ENCODE measurements at regions not wholly inside any gene's neighbourhood (a gene's known extent, or its start where the extent isn't known, plus 50 kb on each side); places are given as distances from the start of the nearest gene placed in this dataset.

GRCh38 chr20:7361931-7362330 is 578.3 kb downstream of the HAO1 start:
- Histone ChIP-seq H3K4me1 (ENCODE audit: control insufficient read depth, insufficient read depth, low read length) (no peaks in the 10 kb centered on the region), H3K4me3 (ENCODE audit: low read length) (no peak overlapping the region), H3K9me3 (ENCODE audit: control insufficient read depth, insufficient read depth, low read length) (peaks cover 2% of the 10 kb centered on the region), H3K27me3 (ENCODE audit: control insufficient read depth, insufficient read depth, low read length) (no peaks in the 10 kb centered on the region), H3K27ac (ENCODE audit: low read length) (no peak overlapping the region), H3K36me3 (ENCODE audit: control insufficient read depth, insufficient read depth, low read length) (no peaks in the 10 kb centered on the region)
- ATAC-seq (no peak), DNase-seq (no peak)
- 74% methylated on average over 3 of the region's 3 CpGs for WGBS (ENCODE audit: insufficient coverage)
- TF ChIP-seq, protein P1, sequence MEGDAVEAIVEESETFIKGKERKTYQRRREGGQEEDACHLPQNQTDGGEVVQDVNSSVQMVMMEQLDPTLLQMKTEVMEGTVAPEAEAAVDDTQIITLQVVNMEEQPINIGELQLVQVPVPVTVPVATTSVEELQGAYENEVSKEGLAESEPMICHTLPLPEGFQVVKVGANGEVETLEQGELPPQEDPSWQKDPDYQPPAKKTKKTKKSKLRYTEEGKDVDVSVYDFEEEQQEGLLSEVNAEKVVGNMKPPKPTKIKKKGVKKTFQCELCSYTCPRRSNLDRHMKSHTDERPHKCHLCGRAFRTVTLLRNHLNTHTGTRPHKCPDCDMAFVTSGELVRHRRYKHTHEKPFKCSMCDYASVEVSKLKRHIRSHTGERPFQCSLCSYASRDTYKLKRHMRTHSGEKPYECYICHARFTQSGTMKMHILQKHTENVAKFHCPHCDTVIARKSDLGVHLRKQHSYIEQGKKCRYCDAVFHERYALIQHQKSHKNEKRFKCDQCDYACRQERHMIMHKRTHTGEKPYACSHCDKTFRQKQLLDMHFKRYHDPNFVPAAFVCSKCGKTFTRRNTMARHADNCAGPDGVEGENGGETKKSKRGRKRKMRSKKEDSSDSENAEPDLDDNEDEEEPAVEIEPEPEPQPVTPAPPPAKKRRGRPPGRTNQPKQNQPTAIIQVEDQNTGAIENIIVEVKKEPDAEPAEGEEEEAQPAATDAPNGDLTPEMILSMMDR (IDR thresholded peaks at IDR 0.05) = no peak
- intact Hi-C loops (cut with micrococcal nuclease) = no loop called here
- H3K4me3 Mint-ChIP-seq = no peak overlapping the region
- no peaks in the 10 kb centered on the region for H3K4me1 Mint-ChIP-seq
- H3K36me3 Mint-ChIP-seq = peaks cover 6% of the 10 kb centered on the region
- peaks cover 3 to 11% of the 10 kb centered on the region in 2 donors for H3K9me3 Mint-ChIP-seq
- no peaks in the 10 kb centered on the region for H3K27me3 Mint-ChIP-seq (ENCODE audit: low read depth in 2 of 2)
- H3K27ac Mint-ChIP-seq = no peak overlapping the region

DNA sequence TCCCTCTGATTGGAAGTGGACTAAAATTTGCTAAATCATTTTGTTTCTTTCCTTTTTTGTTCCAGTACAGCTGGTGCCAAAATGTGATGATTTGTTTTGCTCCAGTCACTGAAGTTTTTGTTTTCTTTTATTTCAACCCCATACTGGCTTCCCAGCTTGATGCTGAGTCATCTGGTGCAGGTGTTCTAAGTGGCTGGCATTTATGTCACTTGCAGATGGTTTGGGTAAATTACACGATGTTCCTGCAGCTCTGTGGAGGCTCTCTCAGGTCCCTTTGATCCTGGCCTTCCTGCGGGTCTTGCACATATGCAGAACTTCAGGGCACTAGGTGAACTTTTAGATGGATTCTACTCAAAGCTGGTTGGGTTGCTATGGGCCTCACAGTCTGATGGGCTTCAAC is 577.7 kb downstream of the HAO1 start:
- intact Hi-C loops (cut with micrococcal nuclease) = no loop called here
- Histone ChIP-seq H3K4me3 (ENCODE audit: low read length) (no peak overlapping the region), H3K9me3 (ENCODE audit: control insufficient read depth, insufficient read depth, low read length) (peaks cover 2% of the 10 kb centered on the region), H3K4me1 (ENCODE audit: control insufficient read depth, insufficient read depth, low read length) (no peaks in the 10 kb centered on the region), H3K27me3 (ENCODE audit: control insufficient read depth, insufficient read depth, low read length) (no peaks in the 10 kb centered on the region), H3K27ac (ENCODE audit: low read length) (no peak overlapping the region), H3K36me3 (ENCODE audit: control insufficient read depth, insufficient read depth, low read length) (no peaks in the 10 kb centered on the region)
- peaks cover 6% of the 10 kb centered on the region for H3K36me3 Mint-ChIP-seq
- peaks cover 3 to 11% of the 10 kb centered on the region in 2 donors for H3K9me3 Mint-ChIP-seq
- TF ChIP-seq, protein P1 (IDR thresholded peaks at IDR 0.05) = no peak
- H3K4me1 Mint-ChIP-seq = no peaks in the 10 kb centered on the region
- 55% methylated on average over 2 of the region's 2 CpGs for WGBS (ENCODE audit: insufficient coverage)
- DNase-seq = no peak
- no peak overlapping the region for H3K4me3 Mint-ChIP-seq
- H3K27me3 Mint-ChIP-seq (ENCODE audit: low read depth in 2 of 2) = no peaks in the 10 kb centered on the region
- no peak overlapping the region for H3K27ac Mint-ChIP-seq
- ATAC-seq = no peak

GRCh38 chr20:7366189-7366588 is 574.1 kb downstream of the HAO1 start:
- Histone ChIP-seq H3K9me3 (ENCODE audit: control insufficient read depth, insufficient read depth, low read length) (peaks cover 2% of the 10 kb centered on the region), H3K36me3 (ENCODE audit: control insufficient read depth, insufficient read depth, low read length) (no peaks in the 10 kb centered on the region), H3K27ac (ENCODE audit: low read length) (no peak overlapping the region), H3K27me3 (ENCODE audit: control insufficient read depth, insufficient read depth, low read length) (no peaks in the 10 kb centered on the region), H3K4me3 (ENCODE audit: low read length) (no peak overlapping the region), H3K4me1 (ENCODE audit: control insufficient read depth, insufficient read depth, low read length) (no peaks in the 10 kb centered on the region)
- TF ChIP-seq, protein P1 (IDR thresholded peaks at IDR 0.05) = no peak
- H3K27me3 Mint-ChIP-seq (ENCODE audit: low read depth in 2 of 2) = no peaks in the 10 kb centered on the region
- intact Hi-C loops (cut with micrococcal nuclease) = no loop called here
- H3K4me3 Mint-ChIP-seq = no peak overlapping the region
- ATAC-seq (no peak), DNase-seq (no peak)
- H3K9me3 Mint-ChIP-seq = peaks cover 3 to 9% of the 10 kb centered on the region in 2 donors
- no peaks in the 10 kb centered on the region for H3K36me3 Mint-ChIP-seq
- no CpG with 5 or more reads among the region's 1 CpG for WGBS (ENCODE audit: insufficient coverage)
- H3K27ac Mint-ChIP-seq = no peak overlapping the region
- H3K4me1 Mint-ChIP-seq = no peaks in the 10 kb centered on the region

DNA sequence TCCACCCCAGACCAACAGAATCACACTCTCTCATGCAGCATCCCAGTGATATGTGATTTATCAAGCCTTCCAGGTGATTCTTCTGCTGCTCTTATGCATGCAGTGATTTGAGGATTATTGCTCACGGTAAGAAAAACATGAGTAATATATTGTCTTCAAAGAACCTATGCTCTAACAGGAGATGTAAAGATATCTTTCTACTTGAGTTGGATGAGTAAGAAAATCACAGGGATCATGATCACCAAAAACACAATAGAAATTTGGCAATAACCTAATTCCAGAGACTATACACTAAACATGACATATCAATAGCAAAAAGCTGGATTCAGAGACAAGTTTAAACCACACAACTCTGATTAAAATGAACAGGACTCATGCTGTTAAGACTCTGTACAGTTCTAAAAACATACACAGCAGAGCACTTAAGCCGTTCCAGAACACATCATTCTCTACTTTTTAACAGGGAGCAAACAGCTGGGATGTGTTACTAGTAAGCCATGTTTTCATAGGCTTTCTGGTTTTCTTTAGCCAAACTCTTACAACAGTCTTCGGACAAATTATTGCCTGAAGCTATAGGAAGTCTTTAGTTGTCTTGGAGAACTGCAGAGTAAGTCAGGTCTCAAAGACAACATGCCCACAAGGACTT is 568.6 kb downstream of the HAO1 start:
- H3K27ac ChIP-seq (ENCODE audit: low read length) = no peak overlapping the region
- Mint-ChIP-seq H3K4me3 (no peak overlapping the region), H3K9me3 (peaks cover 0 to 2% of the 10 kb centered on the region in 2 donors), H3K4me1 (no peaks in the 10 kb centered on the region), H3K27me3 (ENCODE audit: low read depth in 2 of 2) (no peaks in the 10 kb centered on the region), H3K27ac (no peak overlapping the region), H3K36me3 (no peaks in the 10 kb centered on the region)
- H3K9me3 ChIP-seq (ENCODE audit: control insufficient read depth, insufficient read depth, low read length) = no peaks in the 10 kb centered on the region
- no peak for DNase-seq
- H3K4me3 ChIP-seq (ENCODE audit: low read length) = no peak overlapping the region
- WGBS (ENCODE audit: insufficient coverage) = 88% methylated on average over 1 of the region's 3 CpGs
- H3K36me3 ChIP-seq (ENCODE audit: control insufficient read depth, insufficient read depth, low read length) = no peaks in the 10 kb centered on the region
- intact Hi-C loops (cut with micrococcal nuclease) = no loop called here
- ATAC-seq = no peak
- no peaks in the 10 kb centered on the region for H3K4me1 ChIP-seq (ENCODE audit: control insufficient read depth, insufficient read depth, low read length)
- no peaks in the 10 kb centered on the region for H3K27me3 ChIP-seq (ENCODE audit: control insufficient read depth, insufficient read depth, low read length)
- TF ChIP-seq, protein P1 (IDR thresholded peaks at IDR 0.05) = no peak

Data from natural killer cell (primary cell).